ENCODE measurements at regions not wholly inside any gene's neighbourhood (a gene's known extent, or its start where the extent isn't known, plus 50 kb on each side); places are given as distances from the start of the nearest gene placed in this dataset.

DNA sequence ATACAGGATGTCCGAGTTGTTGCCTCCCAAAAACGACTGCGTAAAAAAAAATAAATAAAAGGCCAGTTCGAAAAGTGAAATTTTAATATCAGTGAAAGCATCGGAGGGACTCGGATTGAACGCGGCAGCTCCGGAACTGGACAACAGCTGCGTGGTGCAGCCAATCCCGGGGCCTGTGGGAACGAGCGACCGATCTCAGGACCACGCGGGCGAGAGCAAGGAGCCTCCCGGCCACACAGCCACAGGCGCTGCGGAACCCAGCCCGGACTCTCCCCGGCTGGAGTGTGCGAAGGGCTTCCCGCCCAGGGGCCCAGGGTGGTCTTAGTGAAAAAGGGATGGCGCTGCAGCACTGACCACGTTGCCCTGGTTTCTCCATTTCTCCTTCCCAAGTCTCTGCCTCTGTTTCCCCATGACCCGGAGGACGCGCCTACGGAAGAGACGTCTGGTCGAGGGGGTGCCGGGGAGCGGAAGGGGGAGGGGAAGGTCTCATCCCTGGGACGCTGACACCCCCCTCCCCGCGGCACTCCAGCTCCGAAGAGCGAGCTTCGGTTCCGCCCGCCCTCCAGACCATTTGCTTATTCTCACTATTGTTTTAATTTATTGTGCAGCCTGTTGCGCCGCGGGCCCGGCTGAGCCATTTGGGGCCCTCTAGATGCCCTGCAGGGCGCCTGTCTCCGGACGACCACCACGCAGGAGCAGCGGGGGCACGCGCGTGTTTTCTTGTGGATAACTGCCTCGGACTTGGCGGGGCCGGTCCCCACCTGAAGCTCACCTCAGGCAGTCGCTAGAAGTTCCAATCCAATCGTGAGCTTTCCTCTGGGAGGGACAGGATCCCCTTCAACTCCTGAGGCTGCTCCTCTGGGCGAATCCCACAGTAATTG lies 303.0 kb downstream of the PARP8 start:
- Histone ChIP-seq H3K36me3 (ENCODE audit: insufficient read depth) (no peaks in the 10 kb centered on the region), H3K27ac (ENCODE audit: low read depth) (no peak overlapping the region), H3K4me3 (ENCODE audit: low read depth, low read length) (peak overlapping the region; percentile 1), H3K4me1 (ENCODE audit: insufficient read depth) (peaks cover 2% of the 10 kb centered on the region)
- DNase-seq (ENCODE audit: extremely low spot score), result peak; percentile 23
- WGBS, result 3% methylated on average over 60 of the region's 60 CpGs

DNA sequence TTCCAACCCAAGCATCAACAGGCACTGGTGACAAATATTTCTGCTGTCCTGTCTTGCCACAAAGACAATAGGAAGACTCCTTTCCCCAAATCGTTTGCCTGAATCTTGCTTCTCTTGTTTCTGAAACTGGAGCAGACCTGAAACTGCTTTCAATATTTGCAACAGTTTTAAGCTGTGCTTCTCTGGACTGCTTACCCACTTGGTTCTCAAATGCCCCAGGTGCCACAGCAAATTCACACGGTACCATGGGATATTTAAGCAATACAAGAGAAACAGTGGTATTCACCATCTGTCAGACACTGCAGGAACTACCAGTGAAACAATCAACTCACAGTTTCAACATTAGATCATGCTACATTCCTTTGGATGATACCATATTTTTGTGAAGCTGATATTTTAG lies 309.4 kb downstream of the PARP8 start:
- H3K36me3 ChIP-seq (ENCODE audit: insufficient read depth), result no peaks in the 10 kb centered on the region
- WGBS, result 65% methylated on average over 2 of the region's 2 CpGs
- DNase-seq (ENCODE audit: extremely low spot score), result no peak
- H3K4me1 ChIP-seq (ENCODE audit: insufficient read depth), result no peaks in the 10 kb centered on the region
- H3K4me3 ChIP-seq (ENCODE audit: low read depth, low read length), result no peak overlapping the region
- no peak overlapping the region for H3K27ac ChIP-seq (ENCODE audit: low read depth)

DNA sequence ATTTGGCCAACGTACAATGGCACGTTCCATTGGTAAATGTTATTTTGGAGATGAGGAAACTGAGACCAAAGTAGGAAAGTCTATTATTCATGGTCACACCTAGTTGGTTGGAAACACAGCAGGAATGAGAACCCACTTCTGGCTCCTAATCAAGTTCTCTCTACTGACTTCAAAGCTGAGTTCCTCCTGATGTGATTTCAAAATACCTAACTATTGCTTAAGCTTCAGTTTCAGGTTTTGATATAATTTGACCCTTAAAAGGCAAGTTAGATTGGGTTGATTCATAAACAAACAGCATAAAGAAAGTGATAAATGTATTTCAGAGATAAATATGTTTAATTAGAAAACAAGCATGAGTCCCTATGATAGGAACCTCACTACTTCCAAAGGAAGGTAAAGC lies 312.5 kb downstream of the PARP8 start:
- WGBS, result 94% methylated on average over 2 of the region's 2 CpGs
- no peak overlapping the region for H3K4me3 ChIP-seq (ENCODE audit: low read depth, low read length)

DNA sequence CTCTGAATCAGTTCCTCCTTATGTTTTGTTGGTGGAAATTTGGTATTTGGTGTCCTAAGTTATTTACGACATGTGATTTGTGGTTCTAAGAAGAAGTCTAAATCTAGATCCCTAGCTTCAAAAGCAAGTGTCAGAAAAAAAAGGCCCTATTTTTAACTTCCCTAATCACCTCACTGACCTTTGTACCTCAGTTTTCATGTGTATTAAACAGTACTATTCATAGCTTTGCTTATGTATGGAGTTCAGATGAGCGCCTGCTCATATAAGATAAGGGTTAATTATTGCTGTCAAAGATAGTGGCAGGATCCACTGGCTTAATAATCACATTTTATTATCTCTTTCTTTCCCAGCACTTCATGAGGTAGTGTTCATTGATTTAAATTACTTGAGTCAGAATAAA lies 318.2 kb downstream of the PARP8 start:
- H3K36me3 ChIP-seq (ENCODE audit: insufficient read depth), result no peaks in the 10 kb centered on the region
- no peaks in the 10 kb centered on the region for H3K4me1 ChIP-seq (ENCODE audit: insufficient read depth)
- 81% methylated on average over 2 of the region's 2 CpGs for WGBS
- no peak overlapping the region for H3K4me3 ChIP-seq (ENCODE audit: low read depth, low read length)
- no peak for DNase-seq (ENCODE audit: extremely low spot score)
- no peak overlapping the region for H3K27ac ChIP-seq (ENCODE audit: low read depth)

More for the DNA sequence above, 312.5 kb downstream of the PARP8 start:
- H3K4me1 ChIP-seq (ENCODE audit: insufficient read depth), result no peaks in the 10 kb centered on the region
- DNase-seq (ENCODE audit: extremely low spot score), result no peak
- no peaks in the 10 kb centered on the region for H3K36me3 ChIP-seq (ENCODE audit: insufficient read depth)
- H3K27ac ChIP-seq (ENCODE audit: low read depth), result no peak overlapping the region

DNA sequence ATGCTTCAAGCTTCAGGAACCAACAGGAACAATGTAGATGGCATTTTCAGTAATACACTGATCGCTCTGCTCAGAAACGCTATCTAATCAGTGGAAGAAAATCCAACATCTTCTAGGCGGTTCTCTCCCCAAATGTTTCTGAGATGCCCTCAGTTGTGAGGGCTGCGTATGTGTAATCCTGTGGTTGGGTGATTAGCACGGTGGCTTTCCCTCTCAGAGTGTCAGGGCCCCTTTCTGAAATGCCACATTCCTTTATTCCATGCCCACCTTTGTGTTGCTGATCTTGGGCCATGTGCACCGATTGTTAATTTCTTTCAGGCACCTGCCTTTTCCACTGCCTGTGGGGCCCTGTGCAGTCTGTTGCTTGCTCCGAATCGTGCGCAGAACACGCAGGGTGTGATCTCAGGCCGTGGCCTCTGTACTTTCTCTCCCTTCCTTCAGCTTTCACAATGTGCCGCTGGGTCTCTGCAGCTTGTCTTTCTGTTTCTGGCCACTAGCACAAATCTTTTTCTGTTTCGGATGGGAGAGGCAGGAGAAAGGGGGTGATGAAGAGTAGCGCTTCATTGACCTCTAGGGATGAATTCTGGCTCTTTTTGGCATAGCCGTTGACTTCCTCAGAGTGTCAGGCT lies 324.0 kb downstream of the PARP8 start:
- no peak overlapping the region for H3K27ac ChIP-seq (ENCODE audit: low read depth)
- no peak for DNase-seq (ENCODE audit: extremely low spot score)
- 90% methylated on average over 15 of the region's 15 CpGs for WGBS

DNA sequence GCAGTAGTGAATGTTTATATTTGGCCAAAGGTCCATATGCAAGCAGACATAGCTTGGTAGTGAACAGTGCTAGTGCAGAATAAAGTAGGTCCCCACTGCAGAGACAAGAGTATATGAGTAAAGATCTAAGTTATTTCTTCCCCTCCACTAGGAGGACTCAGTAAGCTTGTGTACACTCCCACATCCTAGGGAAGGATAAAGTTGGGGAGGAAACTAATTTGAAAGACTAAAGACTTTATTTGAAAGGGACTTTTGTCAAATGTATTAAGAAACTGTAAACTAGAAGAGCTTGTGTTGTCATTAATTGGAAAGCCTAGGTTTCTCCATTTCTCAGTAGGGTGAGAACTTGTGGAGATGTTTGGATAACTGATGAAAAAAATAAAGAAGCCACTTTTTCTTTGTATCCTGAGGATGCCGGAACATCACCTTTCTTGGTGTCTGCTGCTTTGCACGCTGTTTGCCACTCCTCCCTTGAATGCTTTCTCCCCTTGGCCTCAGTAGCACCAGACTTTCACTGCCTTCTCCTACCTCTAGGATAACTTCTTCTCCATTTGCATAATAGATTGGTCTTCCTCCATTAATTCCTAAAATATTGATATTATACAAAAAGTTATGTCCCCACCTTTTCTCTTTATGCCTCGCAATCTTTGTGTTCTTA lies 329.0 kb downstream of the PARP8 start:
- WGBS, result 72% methylated on average over 3 of the region's 3 CpGs
- no peak overlapping the region for H3K4me3 ChIP-seq (ENCODE audit: low read depth, low read length)
- H3K27ac ChIP-seq (ENCODE audit: low read depth), result no peak overlapping the region
- no peaks in the 10 kb centered on the region for H3K4me1 ChIP-seq (ENCODE audit: insufficient read depth)
- no peaks in the 10 kb centered on the region for H3K36me3 ChIP-seq (ENCODE audit: insufficient read depth)
- no peak for DNase-seq (ENCODE audit: extremely low spot score)

More for the DNA sequence above, 324.0 kb downstream of the PARP8 start:
- Histone ChIP-seq H3K4me1 (ENCODE audit: insufficient read depth) (no peaks in the 10 kb centered on the region), H3K4me3 (ENCODE audit: low read depth, low read length) (no peak overlapping the region), H3K36me3 (ENCODE audit: insufficient read depth) (no peaks in the 10 kb centered on the region)

DNA sequence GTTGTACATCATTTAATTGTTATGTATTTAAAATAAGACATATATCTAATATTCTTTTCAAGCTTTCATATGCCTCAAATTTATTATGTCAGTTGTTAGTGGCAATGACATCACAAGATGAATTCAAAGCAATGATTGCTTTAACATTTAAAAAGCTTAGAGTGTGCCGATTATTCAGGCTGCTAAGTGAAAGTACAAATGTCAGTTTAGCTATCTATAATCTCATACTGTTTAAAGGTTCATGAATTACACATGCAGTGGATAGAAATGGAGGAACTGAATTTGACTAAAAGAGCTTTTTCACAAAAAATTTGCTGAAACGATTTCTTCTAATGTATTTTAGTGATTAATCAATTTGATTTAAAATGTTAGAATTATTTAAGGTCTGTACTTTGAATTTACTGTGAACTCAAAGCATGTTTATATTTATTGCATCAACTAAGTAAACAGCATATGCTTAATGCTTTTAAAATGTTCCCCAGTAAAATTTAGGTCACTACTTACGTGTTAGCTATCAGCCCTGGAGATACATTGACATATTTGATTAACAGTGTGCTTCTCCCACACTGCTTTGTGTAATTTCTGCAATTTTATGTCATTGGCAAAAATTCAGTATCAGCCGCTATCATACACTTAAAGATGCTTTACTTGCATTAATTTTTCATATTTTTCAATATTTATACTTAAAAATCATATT lies 334.9 kb downstream of the PARP8 start:
- Histone ChIP-seq H3K4me3 (ENCODE audit: low read depth, low read length) (no peak overlapping the region), H3K36me3 (ENCODE audit: insufficient read depth) (no peaks in the 10 kb centered on the region), H3K4me1 (ENCODE audit: insufficient read depth) (no peaks in the 10 kb centered on the region), H3K27ac (ENCODE audit: low read depth) (no peak overlapping the region)
- DNase-seq (ENCODE audit: extremely low spot score), result no peak
- WGBS, result 52% methylated on average over 4 of the region's 4 CpGs

DNA sequence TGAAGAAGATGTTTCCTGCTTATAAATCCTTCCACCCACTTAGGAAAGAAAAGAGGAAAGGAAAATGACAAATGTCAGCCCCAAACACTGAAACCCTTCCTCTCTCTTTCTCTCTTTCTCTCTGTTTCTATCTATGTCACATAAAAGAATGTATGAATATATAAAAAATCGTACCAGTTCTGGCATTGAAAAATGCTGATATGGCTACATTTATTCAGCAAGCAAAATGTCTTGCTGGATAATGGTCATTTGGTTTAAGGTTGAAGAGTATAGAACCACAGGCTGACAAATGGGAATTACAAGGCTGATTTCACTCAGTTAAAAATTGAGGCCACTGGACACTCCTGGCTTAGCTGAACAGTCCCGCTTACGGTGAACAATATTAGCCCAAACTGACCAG lies 335.9 kb downstream of the PARP8 start:
- 86% methylated on average over 3 of the region's 3 CpGs for WGBS

DNA sequence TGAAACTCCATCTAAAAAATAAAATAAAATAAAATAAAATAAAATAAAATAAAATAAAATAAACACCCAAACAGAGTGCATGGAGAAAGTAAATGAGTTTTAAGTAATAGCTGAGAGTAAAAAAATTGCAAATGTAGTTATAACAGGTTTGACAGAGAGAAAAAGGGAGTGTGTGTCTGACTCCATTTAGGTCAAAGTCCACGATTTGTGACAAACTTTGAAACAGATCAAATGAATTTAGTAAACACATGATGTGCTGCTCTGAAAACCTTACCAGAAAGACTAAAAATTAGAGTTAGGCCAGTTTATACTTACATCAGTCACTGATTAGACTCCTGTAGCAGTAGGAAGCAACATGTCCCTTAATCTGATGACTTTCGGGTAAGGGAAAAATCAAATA lies 346.6 kb downstream of the PARP8 start:
- H3K36me3 ChIP-seq (ENCODE audit: insufficient read depth), result no peaks in the 10 kb centered on the region
- H3K4me1 ChIP-seq (ENCODE audit: insufficient read depth), result no peaks in the 10 kb centered on the region
- DNase-seq (ENCODE audit: extremely low spot score), result no peak
- H3K4me3 ChIP-seq (ENCODE audit: low read depth, low read length), result no peak overlapping the region
- no peak overlapping the region for H3K27ac ChIP-seq (ENCODE audit: low read depth)
- 85% methylated on average over 2 of the region's 2 CpGs for WGBS

More for the DNA sequence above, 335.9 kb downstream of the PARP8 start:
- Histone ChIP-seq H3K36me3 (ENCODE audit: insufficient read depth) (no peaks in the 10 kb centered on the region), H3K4me3 (ENCODE audit: low read depth, low read length) (no peak overlapping the region), H3K4me1 (ENCODE audit: insufficient read depth) (no peaks in the 10 kb centered on the region), H3K27ac (ENCODE audit: low read depth) (no peak overlapping the region)
- DNase-seq (ENCODE audit: extremely low spot score), result no peak

DNA sequence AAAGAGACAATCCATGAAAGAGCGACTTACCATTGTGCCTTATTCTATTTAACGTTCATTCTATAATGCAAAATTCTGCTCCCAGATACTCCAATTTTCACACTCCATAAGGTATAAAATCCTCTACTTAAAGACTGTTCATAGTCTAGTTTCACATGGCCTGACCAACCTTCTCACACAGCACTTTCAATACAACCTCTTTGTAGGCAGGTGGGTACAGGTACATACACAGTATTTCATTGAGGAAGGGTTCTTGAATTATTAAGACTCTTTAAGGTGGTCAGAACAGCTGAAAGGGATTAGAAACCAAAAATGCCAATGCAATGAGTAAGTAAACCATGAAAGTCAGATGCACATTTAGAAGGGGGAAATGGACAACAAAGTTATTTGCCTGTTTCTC lies 352.0 kb downstream of the PARP8 start:
- Histone ChIP-seq H3K4me1 (ENCODE audit: insufficient read depth) (no peaks in the 10 kb centered on the region), H3K4me3 (ENCODE audit: low read depth, low read length) (no peak overlapping the region), H3K27ac (ENCODE audit: low read depth) (no peak overlapping the region), H3K36me3 (ENCODE audit: insufficient read depth) (no peaks in the 10 kb centered on the region)
- WGBS, result 97% methylated on average over 2 of the region's 2 CpGs
- no peak for DNase-seq (ENCODE audit: extremely low spot score)

DNA sequence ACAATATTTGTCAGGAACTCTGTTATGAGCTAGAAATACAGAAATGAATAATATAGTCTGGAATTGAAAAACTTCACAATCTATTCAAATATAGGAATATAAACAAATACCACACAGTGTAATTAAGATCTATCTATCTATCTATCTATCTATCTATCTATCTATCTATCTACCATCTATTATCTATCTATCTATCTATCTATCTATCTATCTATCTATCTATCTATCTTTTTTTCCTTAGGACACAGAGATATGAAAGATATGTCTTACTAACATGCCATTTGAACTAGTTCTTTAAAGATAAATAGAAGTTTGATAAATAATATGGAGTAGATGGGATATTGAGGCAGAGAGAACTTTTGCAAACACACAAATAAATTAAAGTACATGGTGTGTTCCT lies 357.8 kb downstream of the PARP8 start:
- Histone ChIP-seq H3K4me1 (ENCODE audit: insufficient read depth) (no peaks in the 10 kb centered on the region), H3K27ac (ENCODE audit: low read depth) (no peak overlapping the region), H3K36me3 (ENCODE audit: insufficient read depth) (no peaks in the 10 kb centered on the region), H3K4me3 (ENCODE audit: low read depth, low read length) (no peak overlapping the region)
- DNase-seq (ENCODE audit: extremely low spot score), result no peak

DNA sequence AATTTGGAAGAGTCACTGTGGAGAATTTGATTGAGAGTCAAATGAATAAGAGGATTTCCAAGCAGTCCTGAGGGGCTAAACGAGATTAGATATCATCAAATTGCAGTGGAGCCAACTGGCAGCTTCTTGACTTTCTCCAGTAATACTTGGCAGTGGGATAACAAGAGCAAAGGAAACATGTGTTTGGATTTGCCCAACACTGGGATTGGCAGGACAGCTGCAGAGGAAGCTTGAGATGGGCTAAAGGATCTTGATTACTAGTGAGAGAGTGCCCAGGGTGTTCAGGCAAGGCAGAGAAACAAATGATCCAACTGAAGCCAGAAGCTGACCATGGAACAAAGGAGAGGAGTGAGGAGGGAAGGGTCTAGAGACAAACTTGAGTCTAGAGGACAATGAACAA lies 356.0 kb upstream of the ISL1 start:
- Histone ChIP-seq H3K36me3 (ENCODE audit: insufficient read depth) (no peaks in the 10 kb centered on the region), H3K4me1 (ENCODE audit: insufficient read depth) (no peaks in the 10 kb centered on the region), H3K4me3 (ENCODE audit: low read depth, low read length) (no peak overlapping the region), H3K27ac (ENCODE audit: low read depth) (no peak overlapping the region)
- whole genome bisulfite sequencing, result 33% methylated on average over 1 of the region's 1 CpG
- DNase-seq (ENCODE audit: extremely low spot score), result no peak

DNA sequence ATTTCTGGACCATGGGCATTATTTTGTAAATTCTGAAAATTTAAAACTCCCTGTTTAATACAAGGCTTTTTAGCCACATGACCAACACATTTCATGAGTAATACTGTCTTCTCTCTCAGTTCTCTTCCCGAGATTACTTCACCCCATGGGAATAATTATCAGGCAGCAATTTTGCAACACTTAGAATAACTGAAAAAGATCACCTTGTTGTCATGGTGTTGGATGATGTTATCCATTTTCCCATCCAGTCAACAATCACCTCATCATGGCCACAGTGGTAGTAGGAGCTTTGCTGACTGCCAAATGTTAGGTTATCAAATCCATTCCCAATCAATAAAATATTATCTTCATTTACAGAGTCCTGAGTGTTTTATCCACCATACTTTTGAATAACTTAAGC lies 354.9 kb upstream of the ISL1 start:
- Histone ChIP-seq H3K4me1 (ENCODE audit: insufficient read depth) (no peaks in the 10 kb centered on the region), H3K4me3 (ENCODE audit: low read depth, low read length) (no peak overlapping the region), H3K36me3 (ENCODE audit: insufficient read depth) (no peaks in the 10 kb centered on the region), H3K27ac (ENCODE audit: low read depth) (no peak overlapping the region)
- 59% methylated on average over 1 of the region's 1 CpG for WGBS
- no peak for DNase-seq (ENCODE audit: extremely low spot score)
